ENCODE measurements at regions not wholly inside any gene's neighbourhood (a gene's known extent, or its start where the extent isn't known, plus 50 kb on each side); places are given as distances from the start of the nearest gene placed in this dataset.

DNA sequence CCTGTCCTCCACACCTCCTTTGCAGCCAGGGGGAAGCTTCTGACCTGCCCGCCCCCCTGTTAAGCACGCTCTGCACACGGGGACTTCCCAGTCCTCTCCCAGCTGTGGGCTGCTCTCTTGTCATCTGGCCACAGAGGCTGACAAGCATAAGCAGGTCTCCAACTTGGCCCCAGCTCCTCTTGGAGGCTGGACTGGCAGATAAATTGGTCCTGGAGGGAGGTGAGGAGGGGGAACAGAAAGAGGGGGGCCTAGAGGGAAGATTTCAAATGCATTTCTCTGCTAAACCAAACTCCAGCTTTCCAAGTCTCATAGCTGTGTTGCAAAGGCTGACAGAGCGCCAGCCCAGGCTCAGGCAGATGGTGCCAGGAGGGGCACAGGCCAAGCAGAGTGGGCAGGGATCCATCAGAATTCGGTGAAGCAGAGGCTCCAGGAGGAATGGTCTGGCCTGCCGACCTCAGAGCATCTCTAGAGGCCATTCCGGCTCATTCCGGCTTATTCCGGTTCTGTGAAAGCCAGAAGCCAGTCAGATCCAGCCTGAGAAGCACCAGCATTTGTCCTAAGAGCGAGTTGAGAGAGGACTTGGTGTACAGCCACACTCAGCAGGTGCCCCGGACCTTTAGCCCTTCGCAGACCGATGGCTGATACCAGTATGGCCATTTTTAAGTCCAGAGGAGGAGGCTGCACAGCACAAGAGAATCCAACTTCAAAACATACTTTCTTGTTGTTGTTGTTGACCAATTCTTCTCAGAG, 508.9 kb upstream of the MYT1L start:
- DNase-seq = peak in 1 of 2 donors; percentile 15
- Histone ChIP-seq H3K27ac (no peak overlapping the region), H3K9me3 (no peaks in the 10 kb centered on the region), H3K4me1 (no peaks in the 10 kb centered on the region), H3K27me3 (no peaks in the 10 kb centered on the region), H3K4me3 (no peak overlapping the region), H3K36me3 (no peaks in the 10 kb centered on the region)
- 80 to 84% methylated on average over 13 of the region's 13 CpGs for WGBS, 2 donors
- TF ChIP-seq EP300 (IDR thresholded peaks at IDR 0.05) = no peak
- no peak for TF ChIP-seq POLR2AphosphoS5 (IDR thresholded peaks at IDR 0.05)
- no peak for TF ChIP-seq POLR2A (IDR thresholded peaks at IDR 0.05)
- TF ChIP-seq, protein P1, sequence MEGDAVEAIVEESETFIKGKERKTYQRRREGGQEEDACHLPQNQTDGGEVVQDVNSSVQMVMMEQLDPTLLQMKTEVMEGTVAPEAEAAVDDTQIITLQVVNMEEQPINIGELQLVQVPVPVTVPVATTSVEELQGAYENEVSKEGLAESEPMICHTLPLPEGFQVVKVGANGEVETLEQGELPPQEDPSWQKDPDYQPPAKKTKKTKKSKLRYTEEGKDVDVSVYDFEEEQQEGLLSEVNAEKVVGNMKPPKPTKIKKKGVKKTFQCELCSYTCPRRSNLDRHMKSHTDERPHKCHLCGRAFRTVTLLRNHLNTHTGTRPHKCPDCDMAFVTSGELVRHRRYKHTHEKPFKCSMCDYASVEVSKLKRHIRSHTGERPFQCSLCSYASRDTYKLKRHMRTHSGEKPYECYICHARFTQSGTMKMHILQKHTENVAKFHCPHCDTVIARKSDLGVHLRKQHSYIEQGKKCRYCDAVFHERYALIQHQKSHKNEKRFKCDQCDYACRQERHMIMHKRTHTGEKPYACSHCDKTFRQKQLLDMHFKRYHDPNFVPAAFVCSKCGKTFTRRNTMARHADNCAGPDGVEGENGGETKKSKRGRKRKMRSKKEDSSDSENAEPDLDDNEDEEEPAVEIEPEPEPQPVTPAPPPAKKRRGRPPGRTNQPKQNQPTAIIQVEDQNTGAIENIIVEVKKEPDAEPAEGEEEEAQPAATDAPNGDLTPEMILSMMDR (IDR thresholded peaks at IDR 0.05) = no peak
- no peak for ATAC-seq (ENCODE audit: low FRiP score in 2 of 2)

DNA sequence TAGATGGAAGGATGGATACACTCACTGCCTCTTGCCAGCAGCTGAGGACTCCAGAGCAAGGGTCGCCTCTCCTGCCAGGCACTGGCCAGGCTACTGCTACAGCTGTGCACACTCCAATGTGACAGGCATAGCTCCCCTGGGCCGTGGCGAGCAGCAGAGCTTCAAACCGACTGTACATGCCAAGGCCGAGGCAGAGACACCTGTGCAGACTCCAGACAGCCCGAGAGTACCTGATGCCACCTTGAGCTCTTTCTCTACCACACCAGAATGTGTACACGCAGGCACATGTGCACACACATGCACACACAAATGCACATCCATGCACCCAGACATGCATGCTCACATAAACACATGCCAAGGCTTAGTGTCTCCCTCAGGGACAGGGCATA, 508.3 kb upstream of the MYT1L start:
- DNase-seq (peak in 1 of 2 donors; percentile 18), ATAC-seq (ENCODE audit: low FRiP score in 2 of 2) (no peak)
- Histone ChIP-seq H3K4me1 (no peaks in the 10 kb centered on the region), H3K36me3 (no peaks in the 10 kb centered on the region), H3K4me3 (no peak overlapping the region), H3K27ac (no peak overlapping the region), H3K9me3 (no peaks in the 10 kb centered on the region), H3K27me3 (no peaks in the 10 kb centered on the region)
- WGBS, 2 donors = 85% methylated on average over 3 to 7 of the region's 7 CpGs
- TF ChIP-seq POLR2AphosphoS5 (IDR thresholded peaks at IDR 0.05) = no peak
- TF ChIP-seq EP300 (IDR thresholded peaks at IDR 0.05) = no peak
- no peak for TF ChIP-seq POLR2A (IDR thresholded peaks at IDR 0.05)

DNA sequence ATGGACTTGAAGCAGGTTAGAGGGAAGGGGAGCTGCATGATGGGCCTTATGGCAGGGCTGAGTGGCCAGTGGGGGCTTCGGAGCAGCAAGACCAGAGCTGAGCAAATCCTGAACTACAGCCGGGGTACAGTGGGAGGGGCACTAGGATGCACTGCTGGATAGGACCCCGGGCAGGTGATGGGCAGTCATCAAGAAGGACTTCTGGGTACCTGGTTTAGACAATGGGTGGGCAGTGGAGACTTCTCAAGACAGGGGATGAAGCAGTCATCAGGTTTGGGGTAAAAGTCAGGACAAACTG, 507.4 kb upstream of the MYT1L start:
- no peak for DNase-seq
- Histone ChIP-seq H3K27ac (no peak overlapping the region), H3K4me1 (no peaks in the 10 kb centered on the region), H3K4me3 (no peak overlapping the region), H3K36me3 (no peaks in the 10 kb centered on the region), H3K27me3 (no peaks in the 10 kb centered on the region), H3K9me3 (no peaks in the 10 kb centered on the region)
- WGBS, 2 donors = 77 to 93% methylated on average over 3 of the region's 3 CpGs
- TF ChIP-seq POLR2A (IDR thresholded peaks at IDR 0.05) (no peak), EP300 (IDR thresholded peaks at IDR 0.05) (no peak), POLR2AphosphoS5 (IDR thresholded peaks at IDR 0.05) (no peak)
- TF ChIP-seq, protein P1 (IDR thresholded peaks at IDR 0.05) = no peak
- no peak for ATAC-seq (ENCODE audit: low FRiP score in 2 of 2)

DNA sequence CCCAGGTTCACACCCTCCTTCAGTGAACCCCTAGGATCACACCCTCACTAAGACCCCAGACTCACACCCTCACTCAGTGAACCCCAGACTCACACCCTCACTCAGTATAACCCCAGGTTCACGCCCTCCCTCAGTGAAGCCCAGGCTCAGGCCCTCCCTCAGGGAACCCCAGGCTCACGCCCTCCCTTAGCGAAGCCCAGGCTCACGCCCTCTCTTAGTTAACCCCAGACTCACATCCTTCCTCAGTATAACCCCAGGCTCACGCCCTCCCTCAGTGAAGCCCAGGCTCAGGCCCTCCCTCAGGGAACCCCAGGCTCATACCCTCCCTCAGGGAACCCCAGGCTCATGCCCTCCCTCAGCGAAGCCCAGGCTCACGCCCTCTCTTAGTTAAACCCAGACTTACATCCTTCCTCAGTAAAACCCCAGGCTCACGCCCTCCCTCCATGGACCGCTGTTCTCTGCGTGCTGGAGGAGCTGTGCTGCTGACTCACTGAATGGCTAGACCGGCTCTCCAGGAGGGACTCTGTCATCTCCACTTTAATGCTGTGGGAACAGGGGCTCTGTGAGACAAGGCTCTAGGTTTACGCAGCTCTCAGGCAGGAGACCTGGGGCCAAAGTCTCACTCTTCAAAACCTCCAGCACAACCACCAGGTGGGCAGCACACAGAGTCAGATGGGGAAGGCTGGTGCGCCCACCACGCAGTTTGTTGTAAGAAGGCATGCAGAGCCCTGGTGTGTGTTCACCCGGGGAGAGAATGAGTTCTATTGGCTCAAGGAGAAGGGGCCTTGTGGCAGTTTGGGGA, 506.9 kb upstream of the MYT1L start:
- TF ChIP-seq, protein P1 (IDR thresholded peaks at IDR 0.05) = no peak
- TF ChIP-seq POLR2AphosphoS5 (IDR thresholded peaks at IDR 0.05) = no peak
- TF ChIP-seq POLR2A (IDR thresholded peaks at IDR 0.05) = no peak
- no peak for TF ChIP-seq EP300 (IDR thresholded peaks at IDR 0.05)
- Histone ChIP-seq H3K4me1 (no peaks in the 10 kb centered on the region), H3K9me3 (no peaks in the 10 kb centered on the region), H3K4me3 (no peak overlapping the region), H3K36me3 (no peaks in the 10 kb centered on the region), H3K27me3 (no peaks in the 10 kb centered on the region), H3K27ac (no peak overlapping the region)
- DNase-seq (peak in 1 of 2 donors; percentile 14), ATAC-seq (ENCODE audit: low FRiP score in 2 of 2) (peak in 1 of 2 donors; percentile 21)
- WGBS, 2 donors = 75 to 77% methylated on average over 14 to 15 of the region's 15 CpGs

DNA sequence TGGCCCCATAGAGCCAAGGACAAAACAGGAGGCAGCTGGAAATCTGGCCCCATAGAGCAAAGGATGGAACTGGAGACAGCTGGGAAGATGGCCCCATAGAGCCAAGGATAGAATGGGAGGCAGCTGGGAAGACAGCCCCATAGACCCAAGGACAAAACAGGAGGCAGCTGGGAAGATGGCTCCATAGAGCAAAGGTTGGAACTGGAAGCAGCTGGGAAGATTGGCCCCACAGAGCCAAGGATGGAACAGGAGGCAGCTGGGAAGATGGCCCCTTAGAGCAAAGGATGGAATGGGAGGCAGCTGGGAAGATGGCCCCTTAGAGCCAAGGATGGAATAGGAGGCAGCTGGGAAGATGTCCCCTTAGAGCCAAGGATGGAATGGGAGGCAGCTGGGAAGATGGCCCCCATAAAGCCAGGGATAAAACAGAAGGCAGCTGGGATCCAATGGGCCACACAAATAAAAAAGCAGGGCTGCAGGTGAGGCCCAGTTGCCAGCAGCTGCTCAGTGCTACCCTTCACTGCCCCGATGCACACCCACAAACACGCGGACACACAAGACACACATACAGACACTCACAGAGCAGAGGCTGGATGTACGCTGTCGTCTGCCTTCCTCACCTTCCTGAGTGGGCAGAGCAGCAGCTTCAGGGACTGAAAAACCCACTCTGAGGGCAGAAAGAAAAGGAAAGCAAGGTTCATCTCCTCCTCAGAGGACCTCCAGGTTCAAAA, 505.4 kb upstream of the MYT1L start:
- DNase-seq (no peak), ATAC-seq (ENCODE audit: low FRiP score in 2 of 2) (no peak)
- Histone ChIP-seq H3K27ac (no peak overlapping the region), H3K36me3 (no peaks in the 10 kb centered on the region), H3K4me3 (no peak overlapping the region), H3K27me3 (no peaks in the 10 kb centered on the region), H3K4me1 (no peaks in the 10 kb centered on the region), H3K9me3 (no peaks in the 10 kb centered on the region)
- TF ChIP-seq POLR2AphosphoS5 (IDR thresholded peaks at IDR 0.05) (no peak), EP300 (IDR thresholded peaks at IDR 0.05) (no peak), POLR2A (IDR thresholded peaks at IDR 0.05) (no peak)
- TF ChIP-seq, protein P1 (IDR thresholded peaks at IDR 0.05) = no peak
- 81 to 93% methylated on average over 5 of the region's 5 CpGs for WGBS, 2 donors
